ENCODE measurements at regions not wholly inside any gene's neighbourhood (a gene's known extent, or its start where the extent isn't known, plus 50 kb on each side); places are given as distances from the start of the nearest gene placed in this dataset.

DNA sequence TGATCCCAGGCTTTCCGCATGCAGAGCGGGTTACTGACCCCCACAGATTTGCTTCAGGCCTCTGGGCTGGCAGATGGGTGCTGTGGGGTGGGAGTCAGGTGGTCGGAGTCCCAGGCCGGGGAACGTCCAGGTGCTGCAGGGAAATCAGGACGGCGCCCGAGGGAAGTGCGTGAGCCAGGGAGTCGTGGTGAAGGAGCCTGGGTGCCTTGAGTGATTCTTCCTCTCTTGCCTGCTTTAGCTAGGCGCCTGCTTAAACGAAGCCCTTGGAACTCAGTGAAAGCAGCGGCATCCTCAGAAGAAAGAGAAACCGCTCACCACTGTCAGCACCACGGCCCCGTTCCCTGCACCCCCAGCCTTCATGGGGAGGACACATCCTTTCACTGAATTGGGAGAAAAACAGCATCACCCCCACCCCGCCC lies 455.6 kb downstream of the BRD1 start:
- TF ChIP-seq POLR2AphosphoS5 (IDR thresholded peaks at IDR 0.05; ENCODE audit: low read depth), result no peak
- TF ChIP-seq, protein P1, sequence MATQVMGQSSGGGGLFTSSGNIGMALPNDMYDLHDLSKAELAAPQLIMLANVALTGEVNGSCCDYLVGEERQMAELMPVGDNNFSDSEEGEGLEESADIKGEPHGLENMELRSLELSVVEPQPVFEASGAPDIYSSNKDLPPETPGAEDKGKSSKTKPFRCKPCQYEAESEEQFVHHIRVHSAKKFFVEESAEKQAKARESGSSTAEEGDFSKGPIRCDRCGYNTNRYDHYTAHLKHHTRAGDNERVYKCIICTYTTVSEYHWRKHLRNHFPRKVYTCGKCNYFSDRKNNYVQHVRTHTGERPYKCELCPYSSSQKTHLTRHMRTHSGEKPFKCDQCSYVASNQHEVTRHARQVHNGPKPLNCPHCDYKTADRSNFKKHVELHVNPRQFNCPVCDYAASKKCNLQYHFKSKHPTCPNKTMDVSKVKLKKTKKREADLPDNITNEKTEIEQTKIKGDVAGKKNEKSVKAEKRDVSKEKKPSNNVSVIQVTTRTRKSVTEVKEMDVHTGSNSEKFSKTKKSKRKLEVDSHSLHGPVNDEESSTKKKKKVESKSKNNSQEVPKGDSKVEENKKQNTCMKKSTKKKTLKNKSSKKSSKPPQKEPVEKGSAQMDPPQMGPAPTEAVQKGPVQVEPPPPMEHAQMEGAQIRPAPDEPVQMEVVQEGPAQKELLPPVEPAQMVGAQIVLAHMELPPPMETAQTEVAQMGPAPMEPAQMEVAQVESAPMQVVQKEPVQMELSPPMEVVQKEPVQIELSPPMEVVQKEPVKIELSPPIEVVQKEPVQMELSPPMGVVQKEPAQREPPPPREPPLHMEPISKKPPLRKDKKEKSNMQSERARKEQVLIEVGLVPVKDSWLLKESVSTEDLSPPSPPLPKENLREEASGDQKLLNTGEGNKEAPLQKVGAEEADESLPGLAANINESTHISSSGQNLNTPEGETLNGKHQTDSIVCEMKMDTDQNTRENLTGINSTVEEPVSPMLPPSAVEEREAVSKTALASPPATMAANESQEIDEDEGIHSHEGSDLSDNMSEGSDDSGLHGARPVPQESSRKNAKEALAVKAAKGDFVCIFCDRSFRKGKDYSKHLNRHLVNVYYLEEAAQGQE (IDR thresholded peaks at IDR 0.05; ENCODE audit: insufficient replicate concordance, low read depth), result no peak
- no peak for TF ChIP-seq SPI1 (IDR thresholded peaks at IDR 0.05; ENCODE audit: borderline replicate concordance, low read depth)
- Histone ChIP-seq H3K27ac (replicated peaks) (no peak overlapping the region), H3K27me3 (ENCODE audit: insufficient read depth, poor library complexity, severe bottlenecking) (peaks cover 2% of the 10 kb centered on the region), H3K4me3 (replicated peaks; ENCODE audit: insufficient read depth, low read length) (no peak overlapping the region)
- no peak for DNase-seq (ENCODE audit: low read depth in 1 of 2, low spot score in 1 of 2)

DNA sequence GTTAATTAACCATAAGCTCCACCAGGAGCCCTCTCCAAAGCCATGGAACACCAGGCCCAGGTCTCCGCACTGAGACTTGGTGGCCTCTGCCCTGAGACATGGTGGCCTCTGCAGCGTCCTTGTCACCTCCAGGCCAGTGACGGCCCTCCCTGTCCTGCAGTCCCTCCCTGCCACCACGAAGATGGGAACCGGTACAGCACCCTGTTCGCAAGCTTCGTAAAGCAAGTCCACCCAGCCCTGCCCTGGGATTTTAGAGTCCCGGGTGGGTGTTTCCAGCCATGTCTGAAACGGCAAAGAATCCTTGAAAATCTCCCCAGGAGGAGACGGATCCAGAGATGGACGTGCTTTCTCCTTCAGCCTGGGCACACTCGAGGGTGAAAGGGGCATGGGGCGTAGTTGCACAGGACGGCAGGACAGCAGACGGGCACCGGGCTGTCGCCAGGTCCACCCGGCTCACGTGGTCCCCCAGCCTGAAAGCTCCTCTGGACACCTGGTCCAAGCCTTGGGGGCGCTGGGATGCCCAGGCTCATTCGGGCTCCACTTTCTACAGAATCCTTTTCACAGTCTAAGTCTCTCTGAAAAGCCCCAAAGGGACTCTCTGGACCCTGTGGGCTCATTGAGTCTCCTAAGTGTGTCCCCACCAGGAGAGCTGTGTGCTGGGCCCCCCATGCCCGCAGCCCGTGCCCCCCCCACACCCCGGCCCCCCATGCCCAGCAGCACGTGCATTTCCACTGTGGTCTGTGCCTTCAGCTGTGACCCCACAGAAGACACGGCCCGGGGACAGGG lies 456.2 kb downstream of the BRD1 start:
- Histone ChIP-seq H3K27ac (replicated peaks) (no peak overlapping the region), H3K4me3 (replicated peaks; ENCODE audit: insufficient read depth, low read length) (no peak overlapping the region), H3K27me3 (ENCODE audit: insufficient read depth, poor library complexity, severe bottlenecking) (peaks cover 2% of the 10 kb centered on the region)
- TF ChIP-seq, protein P1 (IDR thresholded peaks at IDR 0.05; ENCODE audit: insufficient replicate concordance, low read depth), result no peak
- TF ChIP-seq, protein P2, sequence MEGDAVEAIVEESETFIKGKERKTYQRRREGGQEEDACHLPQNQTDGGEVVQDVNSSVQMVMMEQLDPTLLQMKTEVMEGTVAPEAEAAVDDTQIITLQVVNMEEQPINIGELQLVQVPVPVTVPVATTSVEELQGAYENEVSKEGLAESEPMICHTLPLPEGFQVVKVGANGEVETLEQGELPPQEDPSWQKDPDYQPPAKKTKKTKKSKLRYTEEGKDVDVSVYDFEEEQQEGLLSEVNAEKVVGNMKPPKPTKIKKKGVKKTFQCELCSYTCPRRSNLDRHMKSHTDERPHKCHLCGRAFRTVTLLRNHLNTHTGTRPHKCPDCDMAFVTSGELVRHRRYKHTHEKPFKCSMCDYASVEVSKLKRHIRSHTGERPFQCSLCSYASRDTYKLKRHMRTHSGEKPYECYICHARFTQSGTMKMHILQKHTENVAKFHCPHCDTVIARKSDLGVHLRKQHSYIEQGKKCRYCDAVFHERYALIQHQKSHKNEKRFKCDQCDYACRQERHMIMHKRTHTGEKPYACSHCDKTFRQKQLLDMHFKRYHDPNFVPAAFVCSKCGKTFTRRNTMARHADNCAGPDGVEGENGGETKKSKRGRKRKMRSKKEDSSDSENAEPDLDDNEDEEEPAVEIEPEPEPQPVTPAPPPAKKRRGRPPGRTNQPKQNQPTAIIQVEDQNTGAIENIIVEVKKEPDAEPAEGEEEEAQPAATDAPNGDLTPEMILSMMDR (IDR thresholded peaks at IDR 0.05; ENCODE audit: insufficient read depth, low read length), result no peak
- TF ChIP-seq GABPA (IDR thresholded peaks at IDR 0.05; ENCODE audit: low read depth) (no peak), SPI1 (IDR thresholded peaks at IDR 0.05; ENCODE audit: borderline replicate concordance, low read depth) (no peak), POLR2AphosphoS5 (IDR thresholded peaks at IDR 0.05; ENCODE audit: low read depth) (no peak)
- no peak for DNase-seq (ENCODE audit: low read depth in 1 of 2, low spot score in 1 of 2)

DNA sequence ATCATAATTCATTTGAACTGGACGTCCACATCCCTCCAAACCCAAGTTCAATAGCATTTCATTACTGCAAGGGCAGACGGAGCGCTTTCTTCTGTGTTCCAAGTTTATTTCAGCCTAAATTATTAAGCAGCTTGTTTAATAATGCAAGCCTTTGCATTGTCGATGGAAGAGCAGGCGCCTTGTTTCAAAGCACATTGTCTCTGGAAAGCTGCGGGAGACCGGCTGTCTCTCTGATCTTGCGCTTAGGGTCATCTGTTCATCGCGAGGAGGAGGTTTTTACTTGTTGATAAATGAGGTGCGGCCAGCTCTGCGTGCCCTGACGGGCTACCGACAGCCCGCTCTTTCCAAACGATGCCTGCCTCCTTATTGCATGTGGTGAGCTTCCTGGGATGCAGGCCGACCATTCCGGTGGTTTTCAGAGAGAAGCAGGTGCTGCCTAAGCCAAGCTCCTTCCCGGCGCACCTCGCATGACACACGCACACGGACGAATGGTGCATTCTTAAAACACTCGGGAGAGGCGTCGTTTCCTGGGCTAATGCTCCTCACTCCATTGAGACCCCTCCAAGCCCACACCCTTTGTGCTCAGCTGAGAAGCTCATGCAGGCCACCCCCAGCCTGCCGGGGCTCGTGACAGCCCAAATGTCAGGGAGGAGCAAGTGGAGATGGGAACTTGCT lies 456.9 kb downstream of the BRD1 start:
- H3K27ac ChIP-seq (replicated peaks), result no peak overlapping the region
- peaks cover 2% of the 10 kb centered on the region for H3K27me3 ChIP-seq (ENCODE audit: insufficient read depth, poor library complexity, severe bottlenecking)
- DNase-seq (ENCODE audit: low read depth in 1 of 2, low spot score in 1 of 2), result no peak
- TF ChIP-seq GABPA (IDR thresholded peaks at IDR 0.05; ENCODE audit: low read depth) (no peak), POLR2AphosphoS5 (IDR thresholded peaks at IDR 0.05; ENCODE audit: low read depth) (no peak), SPI1 (IDR thresholded peaks at IDR 0.05; ENCODE audit: borderline replicate concordance, low read depth) (no peak)
- TF ChIP-seq, protein P1 (IDR thresholded peaks at IDR 0.05; ENCODE audit: insufficient replicate concordance, low read depth), result no peak
- TF ChIP-seq, protein P2 (IDR thresholded peaks at IDR 0.05; ENCODE audit: insufficient read depth, low read length), result no peak
- no peak overlapping the region for H3K4me3 ChIP-seq (replicated peaks; ENCODE audit: insufficient read depth, low read length)

Data from HL-60 (cell line).